ENCODE measurements at regions not wholly inside any gene's neighbourhood (a gene's known extent, or its start where the extent isn't known, plus 50 kb on each side); places are given as distances from the start of the nearest gene placed in this dataset.

GRCh38 chr9:78614892-78615291 is 318.0 kb downstream of the PSAT1 start:
- no peak for ATAC-seq
- CTCF ChIA-PET, result no interaction called here
- Mint-ChIP-seq H3K27ac (no peak overlapping the region), H3K4me3 (no peak overlapping the region), H3K36me3 (no peaks in the 10 kb centered on the region), H3K27me3 (no peaks in the 10 kb centered on the region), H3K4me1 (no peaks in the 10 kb centered on the region), H3K9me3 (ENCODE audit: low read depth) (no peaks in the 10 kb centered on the region)
- DNase-seq, result no peak

GRCh38 chr9:78615372-78615771 is 318.4 kb downstream of the PSAT1 start:
- CTCF ChIA-PET, result interaction anchor here (1.5 kb wide), 1 partner anchor 13 kb away, joined by 3 read pairs; no protein-coding TSS in a partner anchor

GRCh38 chr9:78618735-78619134 is 321.8 kb downstream of the PSAT1 start:
- CTCF ChIA-PET, result no interaction called here
- H3K36me3 Mint-ChIP-seq, result no peaks in the 10 kb centered on the region

More at GRCh38 chr9:78615372-78615771, 318.4 kb downstream of the PSAT1 start:
- H3K36me3 Mint-ChIP-seq, result no peaks in the 10 kb centered on the region
- H3K4me3 Mint-ChIP-seq, result no peak overlapping the region
- no peaks in the 10 kb centered on the region for H3K27me3 Mint-ChIP-seq
- no peak overlapping the region for H3K27ac Mint-ChIP-seq
- ATAC-seq (no peak), DNase-seq (no peak)
- no peaks in the 10 kb centered on the region for H3K9me3 Mint-ChIP-seq (ENCODE audit: low read depth)
- no peaks in the 10 kb centered on the region for H3K4me1 Mint-ChIP-seq

GRCh38 chr9:78620303-78620702 is 323.4 kb downstream of the PSAT1 start:
- Mint-ChIP-seq H3K9me3 (ENCODE audit: low read depth) (no peaks in the 10 kb centered on the region), H3K36me3 (no peaks in the 10 kb centered on the region), H3K27me3 (no peaks in the 10 kb centered on the region), H3K4me3 (no peak overlapping the region), H3K27ac (no peak overlapping the region), H3K4me1 (no peaks in the 10 kb centered on the region)
- DNase-seq, result no peak
- CTCF ChIA-PET, result no interaction called here
- no peak for ATAC-seq

More at GRCh38 chr9:78618735-78619134, 321.8 kb downstream of the PSAT1 start:
- DNase-seq, result no peak
- no peaks in the 10 kb centered on the region for H3K27me3 Mint-ChIP-seq
- no peak overlapping the region for H3K4me3 Mint-ChIP-seq
- H3K4me1 Mint-ChIP-seq, result no peaks in the 10 kb centered on the region
- H3K27ac Mint-ChIP-seq, result no peak overlapping the region
- H3K9me3 Mint-ChIP-seq (ENCODE audit: low read depth), result no peaks in the 10 kb centered on the region
- no peak for ATAC-seq

GRCh38 chr9:78620764-78621163 is 323.8 kb downstream of the PSAT1 start:
- CTCF ChIA-PET, result no interaction called here
- Mint-ChIP-seq H3K36me3 (no peaks in the 10 kb centered on the region), H3K9me3 (ENCODE audit: low read depth) (no peaks in the 10 kb centered on the region), H3K27me3 (no peaks in the 10 kb centered on the region), H3K4me3 (no peak overlapping the region), H3K27ac (no peak overlapping the region), H3K4me1 (no peaks in the 10 kb centered on the region)
- ATAC-seq (no peak), DNase-seq (no peak)

- no peaks in the 10 kb centered on the region for H3K4me1 Mint-ChIP-seq
- no peak for ATAC-seq
- H3K27ac Mint-ChIP-seq, result no peak overlapping the region
- no peaks in the 10 kb centered on the region for H3K9me3 Mint-ChIP-seq (ENCODE audit: low read depth)
- no peaks in the 10 kb centered on the region for H3K36me3 Mint-ChIP-seq
- no peak for DNase-seq
- no peaks in the 10 kb centered on the region for H3K27me3 Mint-ChIP-seq
- no peak overlapping the region for H3K4me3 Mint-ChIP-seq
- CTCF ChIA-PET, result no interaction called here
Measured at GRCh38 chr9:78622126-78622525, 325.2 kb downstream of the PSAT1 start.

GRCh38 chr9:78626971-78627370 is 330.0 kb downstream of the PSAT1 start:
- no peaks in the 10 kb centered on the region for H3K36me3 Mint-ChIP-seq
- DNase-seq (no peak), ATAC-seq (no peak)
- H3K27ac Mint-ChIP-seq, result no peak overlapping the region
- H3K27me3 Mint-ChIP-seq, result no peaks in the 10 kb centered on the region
- H3K9me3 Mint-ChIP-seq (ENCODE audit: low read depth), result peaks cover 2% of the 10 kb centered on the region
- CTCF ChIA-PET, result no interaction called here
- H3K4me1 Mint-ChIP-seq, result no peaks in the 10 kb centered on the region
- H3K4me3 Mint-ChIP-seq, result no peak overlapping the region

- Mint-ChIP-seq H3K4me3 (no peak overlapping the region), H3K27ac (no peak overlapping the region), H3K36me3 (no peaks in the 10 kb centered on the region), H3K4me1 (no peaks in the 10 kb centered on the region), H3K27me3 (no peaks in the 10 kb centered on the region), H3K9me3 (ENCODE audit: low read depth) (peaks cover 2% of the 10 kb centered on the region)
- DNase-seq, result no peak
- CTCF ChIA-PET, result no interaction called here
- ATAC-seq, result no peak
Measured at GRCh38 chr9:78630966-78631365, 334.0 kb downstream of the PSAT1 start.

- H3K4me1 Mint-ChIP-seq, result no peaks in the 10 kb centered on the region
- H3K36me3 Mint-ChIP-seq, result no peaks in the 10 kb centered on the region
- no peak overlapping the region for H3K4me3 Mint-ChIP-seq
- no peaks in the 10 kb centered on the region for H3K27me3 Mint-ChIP-seq
- no peaks in the 10 kb centered on the region for H3K9me3 Mint-ChIP-seq (ENCODE audit: low read depth)
- H3K27ac Mint-ChIP-seq, result no peak overlapping the region
- no peak for DNase-seq
- CTCF ChIA-PET, result no interaction called here
- no peak for ATAC-seq
Measured at GRCh38 chr9:78640728-78641127, 343.8 kb downstream of the PSAT1 start.

- Mint-ChIP-seq H3K27me3 (no peaks in the 10 kb centered on the region), H3K36me3 (no peaks in the 10 kb centered on the region), H3K27ac (no peak overlapping the region), H3K9me3 (ENCODE audit: low read depth) (no peaks in the 10 kb centered on the region), H3K4me3 (no peak overlapping the region), H3K4me1 (no peaks in the 10 kb centered on the region)
- CTCF ChIA-PET, result no interaction called here
- ATAC-seq (no peak), DNase-seq (no peak)
Measured at GRCh38 chr9:78644359-78644758, 347.4 kb downstream of the PSAT1 start.

- H3K9me3 Mint-ChIP-seq (ENCODE audit: low read depth), result no peaks in the 10 kb centered on the region
- H3K4me3 Mint-ChIP-seq, result no peak overlapping the region
- no peaks in the 10 kb centered on the region for H3K36me3 Mint-ChIP-seq
- H3K27me3 Mint-ChIP-seq, result no peaks in the 10 kb centered on the region
- DNase-seq, result no peak
- H3K27ac Mint-ChIP-seq, result no peak overlapping the region
- CTCF ChIA-PET, result no interaction called here
- ATAC-seq, result no peak
- H3K4me1 Mint-ChIP-seq, result no peaks in the 10 kb centered on the region
Measured at GRCh38 chr9:78654324-78654723, 357.4 kb downstream of the PSAT1 start.

- H3K27ac Mint-ChIP-seq, result no peak overlapping the region
- ATAC-seq (no peak), DNase-seq (no peak)
- H3K27me3 Mint-ChIP-seq, result no peaks in the 10 kb centered on the region
- H3K4me3 Mint-ChIP-seq, result no peak overlapping the region
- no peaks in the 10 kb centered on the region for H3K36me3 Mint-ChIP-seq
- no peaks in the 10 kb centered on the region for H3K9me3 Mint-ChIP-seq (ENCODE audit: low read depth)
- CTCF ChIA-PET, result no interaction called here
- H3K4me1 Mint-ChIP-seq, result no peaks in the 10 kb centered on the region
Measured at GRCh38 chr9:78663369-78663768, 366.4 kb downstream of the PSAT1 start.

GRCh38 chr9:78664370-78664769 is 367.4 kb downstream of the PSAT1 start:
- Mint-ChIP-seq H3K27me3 (no peaks in the 10 kb centered on the region), H3K27ac (no peak overlapping the region), H3K4me1 (no peaks in the 10 kb centered on the region), H3K9me3 (ENCODE audit: low read depth) (peaks cover 2% of the 10 kb centered on the region), H3K36me3 (no peaks in the 10 kb centered on the region), H3K4me3 (no peak overlapping the region)
- ATAC-seq (no peak), DNase-seq (no peak)
- CTCF ChIA-PET, result interaction anchor here (0.7 kb wide), 1 partner anchor 48 kb away, joined by 3 read pairs; no protein-coding TSS in a partner anchor

- no peak for DNase-seq
- Mint-ChIP-seq H3K27ac (no peak overlapping the region), H3K4me3 (no peak overlapping the region), H3K9me3 (ENCODE audit: low read depth) (peaks cover 2% of the 10 kb centered on the region), H3K27me3 (no peaks in the 10 kb centered on the region), H3K36me3 (no peaks in the 10 kb centered on the region), H3K4me1 (no peaks in the 10 kb centered on the region)
- no peak for ATAC-seq
- CTCF ChIA-PET, result no interaction called here
Measured at GRCh38 chr9:78666818-78667414, 370.0 kb downstream of the PSAT1 start.

Measured in activated CD8-positive, alpha-beta memory T cell treated with anti-CD3 and anti-CD28 coated beads, Interleukin-2, amount 10 ng/mL, durations not matched to agents 7 days and 5 days (primary cell).